Spleen (tissue), 11 donors: ENCODE measurements at regions not wholly inside any gene's neighbourhood (a gene's known extent, or its start where the extent isn't known, plus 50 kb on each side); places are given as distances from the start of the nearest gene placed in this dataset.

ENCODE experiments used
- DNase-seq: peaks from one replicate; pipeline ENCODE4 v3.0.0-alpha.2; 2020
- H3K27ac ChIP-seq, 8 donors: fragments of 200-600 bp; sonication (generic) in 7 of 8; 1 replicate in 4 of 8; 2 replicates in 4 of 8; pipeline versions ENCODE4 v1.5.0 to v1.8.0; 2016 to 2021; ENCODE audit warnings: inconsistent platforms in 4 of 8, mild to moderate bottlenecking in 4 of 8, moderate library complexity in 1 of 8
- H3K27me3 ChIP-seq, 7 donors: fragments of 200-600 bp; sonication (generic) in 6 of 7; replicated peaks in 1 of 7; 1 replicate in 4 of 7; 2 replicates in 3 of 7; pipeline versions ENCODE4 v1.5.0 to v1.8.0; 2016 to 2021; ENCODE audit warnings: inconsistent platforms in 3 of 7, mild to moderate bottlenecking in 1 of 7
- H3K36me3 ChIP-seq, 6 donors: fragments of 200-600 bp; sonication (generic) in 5 of 6; 1 replicate in 4 of 6; 2 replicates in 2 of 6; pipeline versions ENCODE4 v1.5.0 to v1.8.0; 2016 to 2021; ENCODE audit warnings: inconsistent platforms in 2 of 6
- H3K4me1 ChIP-seq, 6 donors: fragments of 200-600 bp; sonication (generic) in 5 of 6; 1 replicate in 3 of 6; 2 replicates in 3 of 6; pipeline versions ENCODE4 v1.5.0 to v1.8.0; 2016 to 2021; ENCODE audit warnings: inconsistent platforms in 3 of 6
- H3K4me3 ChIP-seq, 8 donors: fragments of 200-600 bp; sonication (generic) in 7 of 8; 1 replicate in 4 of 8; 2 replicates in 4 of 8; pipeline versions ENCODE4 v1.5.0 to v1.8.0; 2016 to 2021; ENCODE audit warnings: inconsistent platforms in 4 of 8, mild to moderate bottlenecking in 4 of 8, moderate library complexity in 2 of 8
- H3K9me3 ChIP-seq, 8 donors: fragments of 200-600 bp; sonication (generic) in 7 of 8; 1 replicate in 4 of 8; 2 replicates in 4 of 8; pipeline versions ENCODE4 v1.5.0 to v1.8.0; 2016 to 2021; ENCODE audit warnings: inconsistent platforms in 4 of 8
- CTCF ChIP-seq, 11 experiments: fragments of 200-600 bp in 7 of 11; fragments of 450-650 bp in 4 of 11; sonication (generic) in 4 of 11; IDR thresholded peaks in 8 of 11; conservative IDR thresholded peaks in 3 of 11; 1 replicate in 7 of 11; 2 replicates in 4 of 11; pipeline versions ENCODE4 v1.4.0 to v1.8.0; 2016 to 2021; ENCODE audit warnings: antibody characterized with exemption in 11 of 11, inconsistent platforms in 4 of 11, mild to moderate bottlenecking in 1 of 11
- POLR2A ChIP-seq, 3 donors: fragments of 450-650 bp; IDR thresholded peaks; one replicate each; pipeline ENCODE4 v1.5.1; 2017; ENCODE audit warnings: antibody characterized with exemption in 3 of 3, mild to moderate bottlenecking in 1 of 3
- POLR2AphosphoS5 ChIP-seq, 3 donors: sonication (generic); formaldehyde crosslinking; IDR thresholded peaks; one replicate each; pipeline ENCODE4 v1.5.1; 2017; ENCODE audit warnings: antibody characterized with exemption in 3 of 3
- WGBS, 5 donors: extraction: QIAGEN DNeasy Blood & Tissue Kit in 3 of 5; methylation state at CpG; one replicate each; pipeline versions ENCODE4 v1.1.5 to v1.1.7; 2013 to 2018; 5-methylcytosine and 5-hydroxymethylcytosine counted together
- intact Hi-C: fragments of 100-400 bp; cut with DNase I; formaldehyde crosslinking; loops from one replicate; pipeline ENCODE4 v1.15.0; 2023; ENCODE audit warnings: low total_unique reads
- donor health status: healthy with polysubstance abuse.
- donor health status: DM: no; HTN: no; CAD: no; lungs with moderate emphysema.
- donor health status: DM: no; HTN: no; CAD: no.
- donor health status: Bipolar disorder and iron deficiency.
- donor health status: healthy.
- donor health status: DM: no; HTN: no; CAD: no.
- donor health status: DM: yes; HTN: yes; CAD: no.

- TF ChIP-seq CTCF (IDR thresholded peaks at IDR 0.05 in 8 of 11, conservative IDR thresholded peaks at IDR 0.05 in 3 of 11): no peak
- TF ChIP-seq POLR2AphosphoS5 (IDR thresholded peaks at IDR 0.05): no peak
- TF ChIP-seq POLR2A (IDR thresholded peaks at IDR 0.05): no peak
- no peaks in the 10 kb centered on the region for H3K4me1 ChIP-seq
- DNase-seq: no peak
- intact Hi-C loops: no loop called here
- no peak overlapping the region for H3K4me3 ChIP-seq
- no peaks in the 10 kb centered on the region for H3K36me3 ChIP-seq
- H3K27ac ChIP-seq: no peak overlapping the region
- H3K27me3 ChIP-seq: no peaks in the 10 kb centered on the region
- 88 to 97% (median 92%) methylated on average over 3 of the region's 3 CpGs for WGBS, 5 donors
- H3K9me3 ChIP-seq: peaks cover 0 to 26% (median 21%) of the 10 kb centered on the region in 8 donors
Observed at GRCh38 chr6:155949256-155949655, 493.6 kb upstream of the NOX3 start.

GRCh38 chr6:155946860-155947259 lies 491.2 kb upstream of the NOX3 start:
- H3K27ac ChIP-seq: no peak overlapping the region
- H3K9me3 ChIP-seq: peaks cover 0 to 26% (median 21%) of the 10 kb centered on the region in 8 donors
- TF ChIP-seq POLR2AphosphoS5 (IDR thresholded peaks at IDR 0.05) (no peak), CTCF (IDR thresholded peaks at IDR 0.05 in 8 of 11, conservative IDR thresholded peaks at IDR 0.05 in 3 of 11) (no peak), POLR2A (IDR thresholded peaks at IDR 0.05) (no peak)
- no peaks in the 10 kb centered on the region for H3K27me3 ChIP-seq
- H3K4me3 ChIP-seq: no peak overlapping the region
- H3K36me3 ChIP-seq: no peaks in the 10 kb centered on the region
- H3K4me1 ChIP-seq: no peaks in the 10 kb centered on the region
- whole genome bisulfite sequencing, 5 donors: 95 to 100% (median 97%) methylated on average over 2 to 4 of the region's 4 CpGs; no CpG with 5 or more reads in 1 of the 5 donors
- intact Hi-C loops: no loop called here
- DNase-seq: no peak

- TF ChIP-seq POLR2AphosphoS5 (IDR thresholded peaks at IDR 0.05): no peak
- TF ChIP-seq CTCF (IDR thresholded peaks at IDR 0.05 in 8 of 11, conservative IDR thresholded peaks at IDR 0.05 in 3 of 11): no peak
- TF ChIP-seq POLR2A (IDR thresholded peaks at IDR 0.05): no peak
- Histone ChIP-seq H3K27ac (no peak overlapping the region), H3K27me3 (no peaks in the 10 kb centered on the region), H3K36me3 (no peaks in the 10 kb centered on the region), H3K4me3 (no peak overlapping the region), H3K9me3 (peaks cover 0 to 24% (median 21%) of the 10 kb centered on the region in 8 donors), H3K4me1 (no peaks in the 10 kb centered on the region)
- intact Hi-C loops: no loop called here
- no peak for DNase-seq
- 74 to 86% (median 78%) methylated on average over 1 of the region's 1 CpG for WGBS, 5 donors
Observed at GRCh38 chr6:155943635-155944034, 488.0 kb upstream of the NOX3 start.

GRCh38 chr6:155939253-155939652 lies 483.6 kb upstream of the NOX3 start:
- DNase-seq: no peak
- no peaks in the 10 kb centered on the region for H3K4me1 ChIP-seq
- H3K4me3 ChIP-seq: no peak overlapping the region

More at GRCh38 chr6:155939253-155939652, 483.6 kb upstream of the NOX3 start:
- Histone ChIP-seq H3K9me3 (no peaks in the 10 kb centered on the region), H3K27ac (no peak overlapping the region), H3K27me3 (no peaks in the 10 kb centered on the region), H3K36me3 (no peaks in the 10 kb centered on the region)
- TF ChIP-seq POLR2AphosphoS5 (IDR thresholded peaks at IDR 0.05) (no peak), POLR2A (IDR thresholded peaks at IDR 0.05) (no peak), CTCF (IDR thresholded peaks at IDR 0.05 in 8 of 11, conservative IDR thresholded peaks at IDR 0.05 in 3 of 11) (no peak)
- intact Hi-C loops: no loop called here
